Stimulated activated CD4-positive, alpha-beta T cell treated with anti-CD3 and anti-CD28 coated beads, Interleukin-1b, Interleukin-23, amount 100 ng/mL, for 1 hour (primary cell): ENCODE measurements at regions not wholly inside any gene's neighbourhood (a gene's known extent, or its start where the extent isn't known, plus 50 kb on each side); places are given as distances from the start of the nearest gene placed in this dataset.

Experiments
- DNase-seq, 2 donors: peaks; one replicate each; pipeline ENCODE4 v3.0.0-alpha.2; 2020; ENCODE audit warnings: low read depth in 2 of 2

- DNase-seq, result no peak
Measured at GRCh38 chr6:7052443-7053011, 55.2 kb upstream of the RREB1 start.

- no peak for DNase-seq
Measured at GRCh38 chr6:7053125-7053774, 54.5 kb upstream of the RREB1 start.
